SKM-1 treated with dmso at 0.1 percent for 144 hours (cell line): ENCODE measurements at regions not wholly inside any gene's neighbourhood (a gene's known extent, or its start where the extent isn't known, plus 50 kb on each side); places are given as distances from the start of the nearest gene placed in this dataset.

Experiments used
- DNase-seq: peaks from one replicate; lab custom pipeline; 2025; ENCODE audit not compliant: unreplicated experiment; lab: John Stamatoyannopoulos, UW

GRCh38 chr9:13762209-13762608 lies 482.7 kb upstream of the MPDZ start:
- no peak for DNase-seq

DNA sequence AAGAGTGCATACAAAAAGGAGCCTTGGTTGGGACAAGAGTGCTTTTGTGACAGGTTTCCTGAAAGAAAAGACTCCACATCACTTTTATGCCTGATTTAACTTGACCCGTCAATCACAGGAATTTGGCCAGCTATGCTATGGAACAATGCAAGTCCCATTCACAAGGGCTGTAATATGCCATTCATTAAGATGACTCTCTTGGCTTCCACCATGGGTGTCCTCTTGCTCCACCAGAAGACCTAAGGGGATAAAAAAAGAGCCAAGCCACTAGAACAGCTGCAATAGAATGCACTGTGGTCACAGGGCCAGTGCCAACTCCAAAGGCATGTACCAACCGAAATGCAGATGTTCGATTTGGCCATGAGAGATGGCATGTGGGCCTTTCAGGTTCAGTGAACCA lies 480.1 kb upstream of the MPDZ start:
- DNase-seq = no peak

DNA sequence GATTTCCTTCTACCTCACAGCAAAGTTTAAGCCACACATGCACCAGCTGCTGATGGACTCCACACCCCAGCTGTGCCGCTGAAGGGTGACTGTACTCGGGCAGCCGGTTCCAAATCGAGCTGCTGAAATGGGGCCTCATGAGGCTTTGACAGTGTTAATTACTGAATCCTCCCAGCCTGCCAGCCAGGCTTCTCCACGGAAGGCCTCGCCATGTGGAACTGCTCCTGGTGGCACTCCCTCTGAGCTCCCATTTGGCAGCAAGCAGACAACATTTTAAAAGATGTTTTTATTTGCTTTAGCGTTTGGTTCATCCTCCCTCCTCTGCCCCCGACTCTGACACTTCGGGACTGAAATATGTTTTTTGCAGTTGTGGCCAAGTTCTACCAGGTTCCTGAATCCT lies 479.4 kb upstream of the MPDZ start:
- no peak for DNase-seq

- no peak for DNase-seq
These were observed 477.5 kb upstream of the MPDZ start for GRCh38 chr9:13756943-13757342.

GRCh38 chr9:13755551-13755950 lies 476.1 kb upstream of the MPDZ start:
- no peak for DNase-seq

DNA sequence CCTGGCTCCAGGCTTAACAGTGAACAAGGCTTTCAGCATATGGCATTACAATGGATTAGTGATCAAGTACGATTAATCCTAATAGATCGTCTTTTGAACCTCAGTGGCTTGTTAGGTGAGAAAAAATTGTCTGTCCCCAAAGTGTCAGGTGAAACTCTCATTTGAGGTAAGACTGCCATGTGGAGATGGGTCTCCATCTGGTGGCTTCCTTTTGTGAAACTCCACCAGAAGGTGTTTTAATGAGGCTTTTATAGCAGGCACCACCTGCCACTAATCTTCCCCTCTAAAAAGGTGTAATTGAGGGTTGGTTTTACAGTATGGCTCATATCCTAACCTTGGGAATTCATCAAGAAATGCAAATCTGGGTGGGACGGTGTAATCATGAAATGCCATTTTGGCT lies 471.1 kb upstream of the MPDZ start:
- DNase-seq = no peak

DNA sequence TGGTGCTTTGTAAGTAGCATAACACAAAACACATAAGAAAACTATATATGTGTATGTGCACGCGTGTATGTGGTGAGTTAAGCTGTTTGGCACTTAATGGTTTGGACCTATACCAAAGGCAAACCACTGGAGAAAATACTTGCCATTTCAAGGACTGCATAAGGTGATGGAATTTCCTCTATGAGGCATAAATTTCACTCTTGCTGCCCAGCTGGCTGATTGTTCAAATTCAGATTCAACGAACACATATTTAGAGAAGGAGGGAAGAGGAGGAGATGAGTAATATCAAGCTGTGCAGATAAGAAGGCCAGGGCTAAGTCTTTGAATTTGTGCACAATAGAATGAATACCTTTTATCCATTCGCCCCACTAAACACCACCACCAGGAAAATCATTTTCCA lies 470.6 kb upstream of the MPDZ start:
- no peak for DNase-seq

GRCh38 chr9:13746876-13747275 lies 467.4 kb upstream of the MPDZ start:
- DNase-seq = no peak

DNA sequence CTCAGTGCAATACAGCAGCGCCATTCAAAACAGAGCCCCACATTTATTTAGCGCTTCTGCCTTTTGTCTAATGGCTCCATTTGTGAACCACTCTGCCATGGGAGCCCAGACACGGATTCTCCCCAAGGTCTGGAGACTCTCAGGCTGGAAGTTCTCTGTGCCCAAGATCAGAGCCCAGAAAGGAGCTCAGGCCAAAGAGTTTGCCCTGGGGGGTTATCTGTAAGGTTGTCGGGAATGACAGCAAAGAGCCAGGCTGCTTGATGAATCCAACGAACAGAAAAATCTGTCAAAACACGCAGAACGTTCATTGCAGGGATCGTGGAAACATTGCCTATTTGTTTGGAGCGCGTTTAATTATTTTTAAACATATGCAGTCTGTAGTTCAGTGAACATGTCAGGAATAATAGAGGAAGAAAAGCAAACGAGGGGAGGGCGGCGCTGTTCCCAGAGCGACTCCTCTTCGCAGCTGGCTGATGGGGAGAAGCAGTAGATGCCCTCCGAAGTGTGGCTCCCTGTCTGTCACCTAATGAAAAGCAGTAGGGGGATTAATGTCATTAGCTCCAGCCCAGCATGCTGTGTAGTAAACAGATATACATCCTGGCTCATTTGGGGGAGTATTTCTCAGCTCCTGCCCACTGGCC lies 464.9 kb upstream of the MPDZ start:
- DNase-seq = no peak

- no peak for DNase-seq
These were observed 458.4 kb upstream of the MPDZ start for GRCh38 chr9:13737885-13738284.

DNA sequence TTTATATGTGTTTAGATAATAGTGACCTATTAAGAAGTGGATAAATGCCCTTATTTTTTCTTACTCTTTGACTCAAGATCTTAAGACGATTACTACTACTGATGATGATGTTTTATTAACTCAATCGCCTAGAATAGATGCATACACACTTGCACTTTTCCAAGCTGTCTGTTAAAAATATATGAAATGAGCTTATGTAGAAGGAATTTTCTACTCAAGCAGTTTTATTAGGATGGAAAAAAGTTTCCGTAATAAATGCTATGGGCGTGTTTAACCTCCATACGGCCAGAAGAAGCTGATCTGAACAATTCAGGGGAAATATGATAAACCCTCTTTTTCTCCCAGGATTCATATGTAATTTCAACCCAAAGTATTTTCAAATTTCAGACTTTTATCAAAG lies 455.7 kb upstream of the MPDZ start:
- no peak for DNase-seq

DNA sequence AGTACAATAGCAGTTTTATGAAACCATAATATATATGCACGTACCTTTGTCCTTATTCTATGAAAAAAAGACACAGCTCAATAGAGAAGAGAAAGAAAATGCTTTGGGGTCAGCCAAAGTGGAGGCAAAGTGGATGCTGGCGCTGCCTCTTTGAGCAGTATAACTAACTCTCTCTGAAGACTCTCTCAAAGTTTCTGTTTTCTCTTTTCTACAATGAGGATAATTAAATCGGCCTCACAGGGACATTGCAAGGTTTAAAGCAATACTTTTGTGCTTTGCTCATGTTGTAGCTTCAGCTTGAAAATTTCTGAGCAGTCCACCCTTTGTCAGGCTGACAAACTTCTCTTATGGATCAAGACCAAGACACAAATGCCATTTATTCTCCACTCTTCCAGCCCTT lies 455.1 kb upstream of the MPDZ start:
- DNase-seq = no peak

GRCh38 chr9:13732290-13732689 lies 452.8 kb upstream of the MPDZ start:
- DNase-seq = peak; percentile 1

DNA sequence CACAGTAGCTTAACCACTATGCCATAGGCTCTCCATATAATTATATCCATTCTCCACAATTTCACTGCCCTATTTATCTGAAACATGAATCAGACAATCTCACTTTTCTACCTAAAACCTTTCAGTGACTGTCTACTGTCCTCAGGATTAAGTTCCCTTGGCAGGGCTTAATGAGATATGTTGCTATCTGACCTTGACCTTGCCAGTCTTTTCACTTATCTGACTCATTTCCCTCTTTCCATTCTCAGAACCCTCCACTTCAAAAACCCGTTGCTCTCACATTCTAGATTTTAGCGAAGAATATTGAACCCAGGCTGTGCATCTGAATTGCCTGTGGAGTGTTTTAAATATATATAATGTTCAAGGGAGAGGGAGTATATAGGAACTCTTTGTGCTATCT lies 452.1 kb upstream of the MPDZ start:
- no peak for DNase-seq

DNA sequence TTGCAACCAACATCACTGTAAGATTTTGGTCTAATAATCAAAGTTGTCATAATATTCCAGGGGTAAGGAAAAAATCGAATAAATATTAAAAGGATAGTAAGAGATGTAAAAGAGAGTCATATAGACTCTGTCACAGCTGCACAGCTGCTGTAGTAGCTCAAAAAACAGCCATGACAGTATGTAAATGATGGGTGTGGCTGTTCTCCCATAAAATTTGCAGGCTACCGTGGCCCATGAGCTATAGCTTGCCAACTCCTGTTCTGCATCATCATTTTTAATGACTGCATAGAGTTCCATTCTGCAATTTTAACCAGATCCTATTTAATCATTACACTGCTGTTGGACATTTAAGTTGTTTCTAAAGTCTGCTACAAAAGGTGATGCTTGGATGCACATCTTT lies 450.5 kb upstream of the MPDZ start:
- DNase-seq = no peak

DNA sequence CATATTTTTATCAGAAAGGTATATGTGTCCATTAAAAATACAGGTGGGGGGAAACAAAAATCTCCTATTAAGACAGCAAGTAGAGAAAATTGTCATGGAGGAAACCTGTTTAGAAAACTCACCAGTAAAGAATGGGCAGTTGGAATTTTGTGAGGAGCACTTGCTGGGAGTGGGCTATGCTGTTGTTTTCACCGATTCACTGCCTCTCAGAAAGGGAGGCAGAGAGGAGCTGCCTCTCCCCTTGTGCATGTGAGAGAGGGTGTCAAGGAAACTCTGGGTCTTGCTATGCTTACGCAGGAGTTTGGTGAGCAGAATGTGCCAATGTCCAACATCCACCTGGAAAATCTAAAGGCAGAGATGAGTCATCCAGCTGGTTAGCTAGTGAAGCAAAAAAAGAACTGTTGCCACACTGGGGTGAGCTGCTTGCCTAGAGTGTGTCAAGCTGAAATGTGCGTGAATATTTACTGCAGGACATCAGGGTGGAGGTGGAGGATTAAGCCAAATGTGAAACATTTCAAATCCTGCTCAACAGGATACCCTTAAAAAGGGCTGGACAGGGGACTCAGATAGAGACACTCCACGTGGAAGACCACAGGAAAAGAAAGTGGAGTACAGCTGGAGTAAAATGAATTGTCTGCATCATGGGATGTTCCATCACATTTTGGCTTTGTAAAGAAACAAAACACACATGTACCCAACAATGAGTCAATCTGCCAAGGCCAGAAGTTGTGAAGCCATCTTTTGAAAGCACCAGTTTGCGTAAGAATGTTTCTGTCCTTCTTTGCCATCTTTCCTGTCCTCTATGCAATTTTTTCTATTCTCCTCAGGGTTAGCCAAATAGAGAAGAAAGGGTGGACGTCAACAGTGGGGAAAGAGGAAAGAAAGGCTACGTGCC lies 449.7 kb upstream of the MPDZ start:
- no peak for DNase-seq

DNA sequence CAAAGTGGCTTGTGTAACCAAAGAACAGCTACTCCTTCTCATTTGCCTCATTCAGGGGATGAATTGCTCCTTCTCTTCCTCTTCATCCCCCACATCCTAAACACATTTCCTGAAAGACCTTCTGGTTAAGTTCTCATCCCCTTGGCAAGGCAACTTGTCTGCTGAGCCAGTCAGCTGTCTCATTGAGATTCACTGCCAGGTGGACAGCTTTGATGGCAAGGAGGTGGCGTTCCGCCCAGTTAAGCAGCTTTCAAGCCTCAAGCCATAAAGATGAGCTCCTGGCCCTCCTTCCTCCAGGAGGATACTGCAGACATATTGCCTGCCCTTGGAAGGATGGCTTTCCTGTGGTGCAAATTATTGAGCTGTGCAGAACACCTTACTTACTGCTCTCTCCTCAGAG lies 448.6 kb upstream of the MPDZ start:
- no peak for DNase-seq

DNA sequence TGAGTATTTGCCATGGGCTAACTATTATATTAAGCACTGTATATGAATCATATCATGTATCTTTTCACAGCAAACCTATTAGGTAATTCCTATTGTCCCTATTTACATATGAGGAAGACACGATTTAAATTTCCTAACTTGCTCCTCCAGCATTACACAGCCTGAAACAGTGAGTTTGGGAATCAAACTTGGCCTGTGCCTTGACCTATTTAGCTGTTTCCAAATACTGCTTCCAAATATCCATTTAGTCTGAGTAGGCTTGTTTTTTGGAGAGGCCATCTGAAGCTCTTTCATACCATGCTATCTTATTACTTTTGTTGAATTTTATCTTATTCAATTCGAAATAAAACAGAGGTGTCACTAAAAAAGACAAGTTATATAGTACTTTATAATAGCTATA lies 447.3 kb upstream of the MPDZ start:
- DNase-seq = no peak

DNA sequence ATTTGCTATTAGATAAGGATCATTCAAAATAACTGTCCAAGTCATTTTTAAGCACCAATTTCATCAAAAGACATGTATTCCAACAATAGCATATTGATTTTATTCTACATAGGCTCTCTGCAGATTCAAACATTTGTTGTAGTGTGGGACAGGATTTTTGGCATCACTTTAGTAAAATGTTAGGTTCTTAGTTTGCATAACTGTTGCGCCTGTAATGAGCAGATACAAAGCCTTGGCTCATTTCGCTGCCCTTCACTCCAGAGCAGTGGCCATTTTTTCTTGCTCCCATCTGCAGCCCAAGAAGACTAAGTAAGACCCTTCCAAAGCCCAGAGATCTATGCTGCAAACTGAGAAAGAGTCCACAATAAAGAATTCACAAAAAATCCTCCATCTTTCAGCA lies 446.0 kb upstream of the MPDZ start:
- no peak for DNase-seq

DNA sequence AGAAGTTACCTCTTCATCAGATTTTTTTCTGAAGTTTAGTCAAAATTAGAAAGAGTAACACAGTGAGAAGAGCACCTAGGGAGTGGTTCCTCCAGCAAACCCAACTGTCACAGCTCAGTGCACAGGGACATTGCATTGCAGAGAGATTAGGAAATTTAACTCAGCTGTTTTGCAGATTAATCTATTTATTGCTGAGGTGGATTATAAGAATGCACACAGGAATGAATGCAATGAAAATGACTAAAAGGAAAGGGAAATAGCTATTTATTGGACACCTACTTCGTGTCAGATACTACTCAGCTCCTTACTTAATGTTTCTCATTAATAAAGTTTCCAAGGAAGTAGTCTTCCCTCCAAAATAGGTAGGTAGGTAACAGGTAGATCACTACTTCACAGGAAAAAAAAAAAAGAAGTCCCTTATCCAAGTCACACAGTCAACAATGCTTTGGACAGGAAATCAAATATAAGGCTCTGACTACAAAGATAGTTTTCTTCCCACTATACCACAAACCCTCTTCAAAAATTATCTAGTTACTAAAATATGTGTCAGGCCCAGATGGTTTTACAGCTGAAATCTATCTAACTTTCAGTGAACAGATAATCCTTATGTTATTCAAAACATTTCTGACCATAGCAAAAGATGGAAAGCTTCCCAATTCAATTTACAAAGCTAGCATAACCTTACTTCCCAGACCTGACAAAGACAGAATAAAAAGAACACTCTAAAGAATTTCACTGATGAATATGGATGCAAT lies 442.2 kb upstream of the MPDZ start:
- DNase-seq = no peak

DNA sequence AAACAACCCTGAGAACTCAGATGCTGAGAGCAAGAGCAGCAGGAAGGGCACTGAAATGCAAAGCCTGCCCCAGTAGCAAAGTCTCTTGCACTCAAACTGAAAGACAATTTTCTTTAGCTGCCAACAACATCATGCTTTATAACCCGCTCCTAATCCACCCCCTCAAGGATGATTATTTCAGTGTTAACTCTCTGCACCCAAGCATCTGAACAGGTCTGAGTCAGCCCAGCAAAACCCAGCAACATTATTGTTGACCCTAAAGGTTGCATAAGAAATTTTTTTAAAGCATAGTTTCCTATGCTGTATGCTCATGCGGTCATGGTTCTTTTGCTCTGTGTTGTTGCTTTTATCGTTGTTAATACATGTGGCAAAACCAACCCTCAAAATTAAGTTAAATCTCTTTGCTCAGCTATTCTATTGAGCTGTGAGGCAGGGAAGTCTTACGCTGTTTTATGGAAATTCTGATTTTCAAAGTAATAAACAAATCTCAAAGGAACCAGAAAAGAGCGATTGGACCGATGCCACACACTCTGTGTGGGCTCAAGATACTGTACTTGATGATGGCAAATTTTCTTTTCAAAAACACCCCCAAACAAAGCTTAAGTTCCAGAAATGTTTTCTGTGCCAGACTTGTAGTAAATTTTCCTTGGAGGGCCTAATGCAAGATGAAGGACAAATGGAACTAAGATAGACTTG lies 440.6 kb upstream of the MPDZ start:
- DNase-seq = no peak
